ENCODE measurements at regions not wholly inside any gene's neighbourhood (a gene's known extent, or its start where the extent isn't known, plus 50 kb on each side); places are given as distances from the start of the nearest gene placed in this dataset.

- Mint-ChIP-seq H3K9me3 (no peaks in the 10 kb centered on the region), H3K4me3 (no peak overlapping the region), H3K27me3 (ENCODE audit: low read depth, poor library complexity) (no peaks in the 10 kb centered on the region), H3K36me3 (ENCODE audit: low read depth) (no peaks in the 10 kb centered on the region), H3K27ac (no peak overlapping the region), H3K4me1 (peaks cover 4% of the 10 kb centered on the region)
- DNase-seq, result no peak
- TF ChIP-seq CTCF (IDR thresholded peaks at IDR 0.05), result no peak
Observed at GRCh38 chr2:221972813-221973478, 325.9 kb downstream of the PAX3 start.

GRCh38 chr2:221970389-221970788, 328.4 kb downstream of the PAX3 start:
- TF ChIP-seq CTCF (IDR thresholded peaks at IDR 0.05), result no peak
- Mint-ChIP-seq H3K27ac (no peak overlapping the region), H3K4me1 (peaks cover 22% of the 10 kb centered on the region), H3K9me3 (no peaks in the 10 kb centered on the region), H3K27me3 (ENCODE audit: low read depth, poor library complexity) (no peaks in the 10 kb centered on the region), H3K4me3 (no peak overlapping the region), H3K36me3 (ENCODE audit: low read depth) (no peaks in the 10 kb centered on the region)
- DNase-seq, result no peak

GRCh38 chr2:221969830-221970144, 329.0 kb downstream of the PAX3 start:
- Mint-ChIP-seq H3K4me1 (peaks cover 23% of the 10 kb centered on the region), H3K27me3 (ENCODE audit: low read depth, poor library complexity) (no peaks in the 10 kb centered on the region), H3K27ac (no peak overlapping the region), H3K9me3 (no peaks in the 10 kb centered on the region), H3K4me3 (no peak overlapping the region), H3K36me3 (ENCODE audit: low read depth) (no peaks in the 10 kb centered on the region)
- no peak for TF ChIP-seq CTCF (IDR thresholded peaks at IDR 0.05)
- DNase-seq, result no peak

- Mint-ChIP-seq H3K27ac (no peak overlapping the region), H3K27me3 (ENCODE audit: low read depth, poor library complexity) (no peaks in the 10 kb centered on the region), H3K4me3 (no peak overlapping the region), H3K9me3 (no peaks in the 10 kb centered on the region), H3K4me1 (peaks cover 23% of the 10 kb centered on the region), H3K36me3 (ENCODE audit: low read depth) (no peaks in the 10 kb centered on the region)
- DNase-seq, result peak; percentile 25
- peak; percentile 79 for TF ChIP-seq CTCF (IDR thresholded peaks at IDR 0.05)
Observed at GRCh38 chr2:221969087-221969829, 329.5 kb downstream of the PAX3 start.

- Mint-ChIP-seq H3K9me3 (no peaks in the 10 kb centered on the region), H3K4me1 (peaks cover 15% of the 10 kb centered on the region), H3K27me3 (ENCODE audit: low read depth, poor library complexity) (no peaks in the 10 kb centered on the region), H3K4me3 (no peak overlapping the region), H3K36me3 (ENCODE audit: low read depth) (no peaks in the 10 kb centered on the region), H3K27ac (no peak overlapping the region)
- no peak for TF ChIP-seq CTCF (IDR thresholded peaks at IDR 0.05)
- DNase-seq, result no peak
Observed at GRCh38 chr2:221962186-221962585, 336.6 kb downstream of the PAX3 start.

GRCh38 chr2:221961561-221961960, 337.2 kb downstream of the PAX3 start:
- no peak overlapping the region for H3K27ac Mint-ChIP-seq
- H3K4me1 Mint-ChIP-seq, result peaks cover 14% of the 10 kb centered on the region
- DNase-seq, result no peak
- no peaks in the 10 kb centered on the region for H3K36me3 Mint-ChIP-seq (ENCODE audit: low read depth)
- no peak overlapping the region for H3K4me3 Mint-ChIP-seq
- no peaks in the 10 kb centered on the region for H3K27me3 Mint-ChIP-seq (ENCODE audit: low read depth, poor library complexity)
- no peaks in the 10 kb centered on the region for H3K9me3 Mint-ChIP-seq
- TF ChIP-seq CTCF (IDR thresholded peaks at IDR 0.05), result no peak
